ENCODE measurements at regions not wholly inside any gene's neighbourhood (a gene's known extent, or its start where the extent isn't known, plus 50 kb on each side); places are given as distances from the start of the nearest gene placed in this dataset.

GRCh38 chr2:128818704-128819491, 500.2 kb upstream of the HS6ST1 start:
- DNase-seq (ENCODE audit: low read depth): no peak
- H3K4me3 ChIP-seq (ENCODE audit: low read depth, low read length): no peak overlapping the region
- no peak for TF ChIP-seq CTCF (conservative IDR thresholded peaks at IDR 0.05; ENCODE audit: low read depth, low read length)

- H3K4me3 ChIP-seq (ENCODE audit: low read depth, low read length): no peak overlapping the region
- DNase-seq (ENCODE audit: low read depth): no peak
- TF ChIP-seq CTCF (conservative IDR thresholded peaks at IDR 0.05; ENCODE audit: low read depth, low read length): no peak
These were observed 501.8 kb upstream of the HS6ST1 start for GRCh38 chr2:128820452-128820851.

GRCh38 chr2:128821010-128821409, 502.3 kb upstream of the HS6ST1 start:
- TF ChIP-seq CTCF (conservative IDR thresholded peaks at IDR 0.05; ENCODE audit: low read depth, low read length): no peak
- no peak overlapping the region for H3K4me3 ChIP-seq (ENCODE audit: low read depth, low read length)
- DNase-seq (ENCODE audit: low read depth): no peak

GRCh38 chr2:128832946-128833663, 514.4 kb upstream of the HS6ST1 start:
- TF ChIP-seq CTCF (conservative IDR thresholded peaks at IDR 0.05; ENCODE audit: low read depth, low read length): no peak
- DNase-seq (ENCODE audit: low read depth): no peak
- H3K4me3 ChIP-seq (ENCODE audit: low read depth, low read length): no peak overlapping the region

GRCh38 chr2:128833664-128834027, 515.0 kb upstream of the HS6ST1 start:
- DNase-seq (ENCODE audit: low read depth): no peak
- TF ChIP-seq CTCF (conservative IDR thresholded peaks at IDR 0.05; ENCODE audit: low read depth, low read length): no peak
- H3K4me3 ChIP-seq (ENCODE audit: low read depth, low read length): no peak overlapping the region

GRCh38 chr2:128834207-128834879, 515.7 kb upstream of the HS6ST1 start:
- no peak for TF ChIP-seq CTCF (conservative IDR thresholded peaks at IDR 0.05; ENCODE audit: low read depth, low read length)

More at GRCh38 chr2:128834207-128834879, 515.7 kb upstream of the HS6ST1 start:
- no peak overlapping the region for H3K4me3 ChIP-seq (ENCODE audit: low read depth, low read length)
- no peak for DNase-seq (ENCODE audit: low read depth)
